Rectal smooth muscle tissue (tissue), 1 donor: ENCODE measurements at regions not wholly inside any gene's neighbourhood (a gene's known extent, or its start where the extent isn't known, plus 50 kb on each side); places are given as distances from the start of the nearest gene placed in this dataset.

Experiments
- H3K27ac ChIP-seq: one replicate; pipeline ENCODE4 v1.7.0; 2013; ENCODE audit warnings: low read depth, low read length, inconsistent platforms
- H3K27me3 ChIP-seq: one replicate; pipeline ENCODE4 v1.7.0; 2013; ENCODE audit warnings: low read length; ENCODE audit not compliant: control insufficient read depth, insufficient read depth
- H3K36me3 ChIP-seq: one replicate; pipeline ENCODE4 v1.7.0; 2013; ENCODE audit warnings: low read length; ENCODE audit not compliant: control insufficient read depth, insufficient read depth
- H3K4me1 ChIP-seq: one replicate; pipeline ENCODE4 v1.7.0; 2013; ENCODE audit warnings: low read length; ENCODE audit not compliant: control insufficient read depth, insufficient read depth
- H3K4me3 ChIP-seq: one replicate; pipeline ENCODE4 v1.7.0; 2013; ENCODE audit warnings: low read length
- H3K9ac ChIP-seq: one replicate; pipeline ENCODE4 v1.7.0; 2013; ENCODE audit warnings: low read length

DNA sequence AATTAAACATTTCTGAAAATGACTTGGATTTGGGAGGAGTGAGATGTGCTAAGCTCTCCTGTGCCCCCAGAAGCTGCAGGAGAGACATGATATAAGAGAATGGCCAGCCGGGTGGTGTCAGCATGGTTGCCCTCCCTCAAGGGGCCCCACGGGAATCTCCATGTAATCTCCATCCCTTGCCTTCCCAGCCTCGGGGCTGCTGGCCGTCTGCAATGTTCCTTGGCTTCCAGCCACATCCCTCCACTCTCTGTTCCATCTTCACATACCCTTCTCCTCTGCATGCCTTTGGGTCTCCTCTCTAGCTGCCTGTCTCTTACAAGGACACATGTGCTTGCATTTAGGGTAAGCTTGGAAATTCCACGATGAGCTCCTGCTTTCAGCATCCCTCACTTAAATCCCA is 172.0 kb downstream of the TSHZ3 start:
- Histone ChIP-seq H3K4me3 (no peak overlapping the region), H3K36me3 (no peaks in the 10 kb centered on the region), H3K27me3 (no peaks in the 10 kb centered on the region), H3K4me1 (no peaks in the 10 kb centered on the region), H3K9ac (no peak overlapping the region), H3K27ac (no peak overlapping the region)

DNA sequence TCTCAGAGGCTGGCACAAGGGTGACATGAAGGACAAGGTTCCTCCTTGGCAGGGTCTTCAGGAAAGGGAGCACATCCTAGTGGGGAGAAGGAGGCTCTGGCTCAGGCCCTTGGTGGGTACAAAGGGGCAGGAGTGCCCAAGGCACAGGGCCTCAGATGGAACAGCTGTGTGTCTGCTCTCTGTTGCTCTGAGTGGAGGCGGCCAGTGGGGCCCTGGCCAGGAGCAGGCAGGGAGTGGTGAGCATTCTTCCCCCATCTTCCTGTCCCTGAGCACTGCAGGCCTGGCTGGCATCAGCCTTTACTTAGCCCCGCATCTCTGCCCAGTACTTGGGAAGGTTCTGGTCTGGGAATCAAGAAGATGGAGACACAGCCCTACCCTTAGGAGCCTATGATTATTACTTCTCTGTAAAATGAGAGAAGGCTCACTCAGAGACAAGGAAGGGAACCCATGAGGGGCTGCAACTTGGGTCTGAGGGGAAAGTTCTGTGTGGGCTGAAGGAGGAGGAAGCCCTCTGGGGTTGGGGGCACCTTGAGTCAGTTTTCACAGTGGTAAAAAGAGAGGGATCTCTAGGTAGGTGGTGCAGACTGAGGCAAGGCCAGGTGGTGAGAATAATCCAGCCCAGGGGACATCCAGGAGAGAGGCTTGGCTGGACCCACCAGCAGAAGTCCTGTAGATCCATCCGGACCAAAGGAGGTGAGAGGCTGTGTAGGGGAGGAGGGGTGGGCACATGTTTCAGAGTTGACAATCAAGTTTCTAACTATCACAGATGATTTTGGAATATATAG is 173.5 kb downstream of the TSHZ3 start:
- Histone ChIP-seq H3K9ac (no peak overlapping the region), H3K27me3 (no peaks in the 10 kb centered on the region), H3K4me3 (no peak overlapping the region), H3K27ac (no peak overlapping the region), H3K36me3 (no peaks in the 10 kb centered on the region), H3K4me1 (no peaks in the 10 kb centered on the region)

DNA sequence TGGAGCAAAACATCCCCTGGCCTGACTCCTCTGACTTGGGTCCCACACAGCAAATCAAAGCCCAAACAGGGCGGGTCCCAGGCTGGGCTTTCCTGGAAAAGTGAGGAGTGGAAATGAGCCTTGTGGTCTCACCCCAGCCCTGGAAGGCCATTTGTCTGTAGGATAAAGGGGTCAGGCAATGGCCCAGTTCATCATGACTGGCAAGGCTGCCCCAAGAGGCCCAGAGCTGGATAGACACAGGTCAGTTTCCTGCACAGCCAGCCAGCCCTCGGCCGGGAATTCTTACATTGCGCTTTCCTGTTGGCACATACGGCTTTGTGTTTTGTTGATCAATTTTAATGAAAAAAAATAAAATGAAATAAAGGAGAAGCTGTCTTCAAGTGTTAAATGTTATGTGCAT is 174.3 kb downstream of the TSHZ3 start:
- no peak overlapping the region for H3K4me3 ChIP-seq
- no peaks in the 10 kb centered on the region for H3K36me3 ChIP-seq
- no peaks in the 10 kb centered on the region for H3K27me3 ChIP-seq
- no peak overlapping the region for H3K27ac ChIP-seq
- H3K4me1 ChIP-seq, result no peaks in the 10 kb centered on the region
- no peak overlapping the region for H3K9ac ChIP-seq

DNA sequence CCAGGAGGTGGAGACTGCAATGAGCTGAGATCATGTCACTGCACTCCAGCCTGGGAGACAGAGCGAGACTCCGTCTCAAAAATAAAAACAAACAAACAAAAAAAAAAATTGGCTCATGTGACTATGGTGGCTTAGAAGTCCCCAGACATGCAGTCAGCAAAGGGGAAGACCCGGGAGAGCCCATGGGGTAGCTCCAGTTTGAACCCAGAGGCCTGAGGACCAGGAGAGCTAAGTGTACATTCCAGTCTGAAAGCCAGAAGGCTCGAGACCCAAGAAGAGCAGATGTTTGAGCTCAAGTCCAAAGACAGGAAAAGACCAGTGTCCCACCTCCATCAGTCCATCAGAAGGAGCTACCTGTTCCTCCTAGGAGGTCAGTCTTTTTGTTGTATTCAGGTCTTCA is 175.2 kb downstream of the TSHZ3 start:
- Histone ChIP-seq H3K27ac (no peak overlapping the region), H3K9ac (no peak overlapping the region), H3K36me3 (no peaks in the 10 kb centered on the region), H3K4me3 (no peak overlapping the region), H3K4me1 (no peaks in the 10 kb centered on the region), H3K27me3 (no peaks in the 10 kb centered on the region)

DNA sequence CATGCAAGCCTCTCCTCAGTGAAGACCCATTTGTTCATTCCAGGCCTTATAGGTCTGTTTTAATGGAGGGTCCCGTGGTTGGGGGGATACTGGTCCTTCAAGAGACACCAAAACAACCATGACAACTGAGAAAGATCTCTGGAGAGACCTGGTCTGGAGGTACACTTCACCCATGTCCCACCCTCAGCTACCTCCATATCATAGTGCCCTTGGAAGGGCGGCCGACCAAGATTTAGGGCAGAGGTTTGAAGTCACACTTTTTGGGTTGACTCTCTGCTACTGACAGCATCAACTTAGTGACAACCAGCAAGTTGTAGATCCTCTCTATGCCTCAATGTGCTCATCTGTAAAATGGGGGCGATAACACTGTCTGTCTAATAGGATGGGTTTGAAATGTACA is 177.3 kb downstream of the TSHZ3 start:
- H3K4me1 ChIP-seq, result no peaks in the 10 kb centered on the region
- H3K27ac ChIP-seq, result no peak overlapping the region
- H3K9ac ChIP-seq, result no peak overlapping the region
- no peak overlapping the region for H3K4me3 ChIP-seq
- no peaks in the 10 kb centered on the region for H3K27me3 ChIP-seq
- H3K36me3 ChIP-seq, result no peaks in the 10 kb centered on the region

DNA sequence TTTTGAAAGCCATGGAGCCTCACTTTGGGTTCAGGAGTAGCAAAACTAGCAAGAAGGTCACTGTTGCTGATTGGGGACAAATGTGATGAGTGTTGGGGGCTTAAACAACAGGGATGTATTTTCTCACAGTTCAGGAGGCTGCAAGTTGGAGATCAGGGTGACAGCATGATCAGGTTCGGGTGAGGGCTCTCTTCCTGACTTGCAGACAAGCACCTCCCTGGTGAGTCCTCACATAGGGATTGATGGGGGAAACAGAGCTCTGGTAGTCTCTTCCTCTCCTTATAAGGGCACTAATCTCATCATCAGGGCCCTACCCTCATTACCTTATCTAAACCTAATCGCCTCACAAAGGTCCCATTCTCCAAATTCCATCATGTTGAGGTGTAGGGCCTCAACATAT is 179.2 kb downstream of the TSHZ3 start:
- H3K36me3 ChIP-seq, result no peaks in the 10 kb centered on the region
- no peak overlapping the region for H3K9ac ChIP-seq
- no peak overlapping the region for H3K4me3 ChIP-seq
- no peak overlapping the region for H3K27ac ChIP-seq
- H3K4me1 ChIP-seq, result no peaks in the 10 kb centered on the region
- no peaks in the 10 kb centered on the region for H3K27me3 ChIP-seq

DNA sequence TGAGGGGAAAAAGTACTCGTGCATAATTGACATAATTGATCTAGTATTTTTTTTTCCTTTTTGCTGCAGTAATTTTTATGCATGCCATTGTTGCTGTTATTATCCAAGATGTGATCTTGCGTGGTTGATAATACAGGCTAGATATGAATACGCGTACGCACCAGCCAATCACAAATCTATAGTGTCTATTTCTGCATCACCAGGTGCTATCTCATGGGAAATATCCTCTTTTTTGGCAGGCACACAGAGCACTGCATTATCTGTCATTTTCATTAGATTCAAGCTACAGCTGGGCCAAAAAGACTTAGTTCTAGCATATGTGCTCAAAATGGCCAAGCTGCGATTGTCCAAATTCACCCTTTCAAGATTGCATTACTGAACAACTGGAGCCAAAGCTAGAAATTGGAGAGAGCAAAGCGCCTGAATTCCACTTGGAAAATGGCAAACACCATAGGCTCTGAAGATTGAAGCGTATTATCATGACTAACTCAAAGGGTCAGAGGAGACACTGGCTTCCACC is 181.1 kb downstream of the TSHZ3 start:
- H3K27ac ChIP-seq, result no peak overlapping the region

DNA sequence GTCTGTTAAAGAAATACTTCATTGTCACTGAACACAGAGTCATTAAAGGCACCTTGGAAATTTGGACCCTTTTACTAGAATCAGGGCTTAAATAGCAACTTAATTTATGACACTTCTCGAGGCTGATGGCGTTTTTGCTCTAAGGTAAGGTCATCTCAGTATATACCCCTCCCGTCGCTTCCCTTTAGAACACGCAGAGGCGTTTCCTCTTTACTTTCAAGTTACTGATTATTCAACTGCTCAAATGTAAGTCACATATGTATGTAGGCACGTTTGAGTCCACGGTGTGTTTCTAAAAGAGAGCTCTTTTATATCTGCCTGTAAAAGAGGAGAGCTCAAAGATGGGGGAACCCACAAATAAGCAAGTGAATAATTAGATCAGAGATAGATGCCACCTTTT is 181.5 kb downstream of the TSHZ3 start:
- Histone ChIP-seq H3K4me3 (no peak overlapping the region), H3K27me3 (no peaks in the 10 kb centered on the region), H3K27ac (no peak overlapping the region), H3K4me1 (no peaks in the 10 kb centered on the region), H3K36me3 (no peaks in the 10 kb centered on the region), H3K9ac (no peak overlapping the region)

More for the DNA sequence above, 181.1 kb downstream of the TSHZ3 start:
- H3K27me3 ChIP-seq, result no peaks in the 10 kb centered on the region
- H3K9ac ChIP-seq, result no peak overlapping the region
- H3K4me1 ChIP-seq, result no peaks in the 10 kb centered on the region
- no peak overlapping the region for H3K4me3 ChIP-seq
- no peaks in the 10 kb centered on the region for H3K36me3 ChIP-seq

DNA sequence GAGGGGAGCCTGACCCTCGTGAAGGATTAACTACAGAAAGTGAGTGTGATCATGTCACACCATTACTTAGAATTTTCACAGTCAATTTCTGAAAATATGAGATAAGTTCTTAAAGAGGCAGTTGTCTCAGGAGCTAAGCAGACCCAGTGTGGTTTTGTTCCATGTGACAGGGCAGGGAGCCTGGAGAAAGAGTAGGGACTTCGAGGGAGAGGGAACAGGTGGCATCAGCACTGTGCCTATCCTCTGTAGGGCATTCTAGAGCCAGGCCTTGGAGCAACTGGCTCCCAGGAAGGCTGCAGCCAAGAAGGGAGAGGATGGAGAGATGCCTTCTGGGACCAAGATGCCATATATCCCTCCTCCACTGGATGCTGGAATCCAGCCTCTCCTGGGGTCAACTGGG is 183.0 kb downstream of the TSHZ3 start:
- Histone ChIP-seq H3K27ac (no peak overlapping the region), H3K27me3 (no peaks in the 10 kb centered on the region)

DNA sequence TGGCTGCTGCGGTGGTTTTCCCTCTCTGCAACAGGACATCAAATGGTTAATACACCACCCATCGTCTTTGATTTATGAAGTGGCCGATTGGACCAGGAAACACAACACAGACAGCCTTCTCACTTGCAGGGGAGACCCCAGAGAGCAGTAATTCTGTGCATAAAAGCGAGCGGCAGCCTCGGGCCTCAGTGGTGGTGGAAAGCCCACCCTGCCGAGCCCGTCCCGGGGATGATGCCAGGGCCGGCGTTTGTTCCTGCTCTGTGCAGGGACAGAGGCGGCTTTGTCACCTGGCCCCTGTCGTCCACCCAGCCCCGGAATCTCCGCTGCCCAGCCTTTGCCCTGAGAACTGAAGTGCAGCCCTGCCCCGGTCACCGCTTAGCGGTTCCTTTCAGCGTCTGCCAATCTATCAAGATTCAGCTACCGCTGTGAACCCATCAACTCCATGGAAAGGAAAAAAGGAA is 184.4 kb downstream of the TSHZ3 start:
- Histone ChIP-seq H3K36me3 (no peaks in the 10 kb centered on the region), H3K27ac (no peak overlapping the region), H3K27me3 (no peaks in the 10 kb centered on the region), H3K9ac (no peak overlapping the region), H3K4me1 (no peaks in the 10 kb centered on the region), H3K4me3 (no peak overlapping the region)

More for the DNA sequence above, 183.0 kb downstream of the TSHZ3 start:
- Histone ChIP-seq H3K4me1 (no peaks in the 10 kb centered on the region), H3K9ac (no peak overlapping the region), H3K4me3 (no peak overlapping the region), H3K36me3 (no peaks in the 10 kb centered on the region)

DNA sequence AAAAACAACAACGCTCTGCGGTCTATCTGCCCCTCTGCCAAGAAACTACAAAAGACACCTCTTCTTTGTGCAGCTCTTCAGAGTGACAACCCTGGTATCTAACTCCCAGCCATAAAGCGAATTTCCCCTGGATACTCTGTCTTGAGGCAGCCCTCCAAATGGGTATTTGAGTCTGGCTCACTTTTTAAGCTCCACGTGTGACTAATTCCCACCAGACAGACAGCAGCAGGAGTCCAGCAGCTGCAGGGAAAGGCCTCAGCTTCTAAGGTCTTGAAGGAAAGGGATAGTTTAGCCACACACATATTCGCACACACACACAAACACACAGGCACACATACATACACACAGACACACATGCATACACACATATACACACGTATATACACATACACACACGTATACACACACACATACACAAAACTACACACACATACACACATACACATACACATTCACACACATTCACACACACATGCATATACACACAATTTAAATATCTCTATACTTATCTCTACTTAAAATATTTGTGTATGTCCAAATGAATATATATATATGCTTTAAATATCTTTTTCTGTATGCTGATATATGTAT is 188.8 kb downstream of the TSHZ3 start:
- Histone ChIP-seq H3K4me1 (no peaks in the 10 kb centered on the region), H3K4me3 (no peak overlapping the region), H3K36me3 (no peaks in the 10 kb centered on the region), H3K27ac (no peak overlapping the region), H3K9ac (no peak overlapping the region), H3K27me3 (no peaks in the 10 kb centered on the region)

DNA sequence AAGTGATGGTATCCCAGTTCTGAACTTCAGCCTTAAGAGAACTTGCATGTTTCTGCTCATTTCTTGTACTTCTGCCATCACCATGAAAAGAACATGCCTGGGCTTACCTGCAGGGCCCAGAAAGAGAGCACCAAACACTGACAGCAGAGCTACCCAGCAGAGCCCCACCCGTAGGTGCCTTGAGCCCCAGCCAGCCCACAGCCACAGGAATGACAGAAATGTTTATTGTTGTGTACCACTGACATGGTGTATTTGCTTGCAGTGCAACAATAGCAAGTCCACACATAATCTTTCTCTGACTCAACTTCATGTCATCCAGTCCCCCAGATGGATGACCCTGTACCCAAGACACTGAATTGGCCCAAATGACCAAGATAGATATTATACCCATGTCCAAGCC is 195.2 kb downstream of the TSHZ3 start:
- Histone ChIP-seq H3K4me3 (no peak overlapping the region), H3K36me3 (no peaks in the 10 kb centered on the region), H3K9ac (no peak overlapping the region), H3K27me3 (no peaks in the 10 kb centered on the region), H3K4me1 (no peaks in the 10 kb centered on the region), H3K27ac (no peak overlapping the region)

DNA sequence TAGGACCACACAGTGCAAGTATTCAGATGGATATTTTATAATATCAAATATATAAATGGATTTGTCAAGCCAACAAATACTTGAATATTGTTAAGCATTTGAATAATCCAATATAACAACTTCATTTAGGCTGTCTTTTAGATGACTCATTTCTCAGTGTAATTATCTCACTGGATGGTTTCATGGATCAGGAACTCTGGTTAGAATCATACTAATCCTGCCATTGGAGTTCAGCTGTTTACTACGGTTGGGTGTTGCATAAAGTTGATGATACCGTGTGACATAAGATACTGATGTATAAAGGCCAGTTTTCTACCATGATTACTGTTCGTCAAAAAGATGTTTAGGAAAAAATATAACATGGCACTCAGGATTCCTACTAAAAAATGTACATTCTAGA is 196.3 kb downstream of the TSHZ3 start:
- Histone ChIP-seq H3K9ac (no peak overlapping the region), H3K4me1 (no peaks in the 10 kb centered on the region), H3K27ac (no peak overlapping the region), H3K4me3 (no peak overlapping the region), H3K27me3 (no peaks in the 10 kb centered on the region), H3K36me3 (no peaks in the 10 kb centered on the region)
